IMR-90 (cell line): ENCODE measurements at regions not wholly inside any gene's neighbourhood (a gene's known extent, or its start where the extent isn't known, plus 50 kb on each side); places are given as distances from the start of the nearest gene placed in this dataset.

Experiments
- ATAC-seq: fragments of 200-7000 bp; cut with Tn5 transposase; 2 replicates; pipeline ENCODE4 v1.9.1; 2020; ENCODE audit warnings: low read depth, mild to moderate bottlenecking, moderate library complexity
- BruUV-seq: library from RNA; stranded (reverse); fragments of 400-500 nt; replicated peaks from 2 replicates; lab custom pipeline; 2021; lab: Mats Ljungman, UMichigan
- CTCF ChIA-PET: fragments of 300-600 bp; formaldehyde crosslinking; extraction: SDS; loops from one replicate; lab custom pipeline; 2021; ENCODE audit warnings: antibody characterized with exemption; lab: Yijun Ruan, JAX
- POLR2A ChIA-PET: fragments of 300-600 bp; sonication (Branson Sonifier 250); formaldehyde crosslinking; loops from one replicate; lab custom pipeline; 2022; ENCODE audit warnings: antibody characterized with exemption; ENCODE audit not compliant: unreplicated experiment; lab: Charles Lee
- DNase-seq: peaks from one replicate; pipeline ENCODE4 v3.0.0; 2013
- H2AFZ ChIP-seq: replicated peaks from 2 replicates; pipeline ENCODE3; 2013; ENCODE audit warnings: low read length, mild to moderate bottlenecking; ENCODE audit not compliant: poor library complexity
- H2AK5ac ChIP-seq: 2 replicates; pipeline ENCODE4 v1.6.1; 2013; ENCODE audit warnings: low read depth, low read length, inconsistent platforms
- H2AK9ac ChIP-seq: replicated peaks from 2 replicates; pipeline ENCODE3; 2013; ENCODE audit warnings: mild to moderate bottlenecking, low read depth, low read length, moderate library complexity; ENCODE audit not compliant: poor library complexity
- H2BK120ac ChIP-seq: 2 replicates; pipeline ENCODE4 v1.6.1; 2013; ENCODE audit warnings: low read depth, low read length, inconsistent platforms
- H2BK15ac ChIP-seq: 3 replicates; pipeline ENCODE4 v1.6.1; 2013; ENCODE audit warnings: low read depth, low read length, inconsistent platforms
- H2BK20ac ChIP-seq: 2 replicates; pipeline ENCODE4 v1.6.1; 2013; ENCODE audit warnings: low read depth, mild to moderate bottlenecking, inconsistent platforms, low read length, moderate library complexity
- H2BK5ac ChIP-seq: 2 replicates; pipeline ENCODE4 v1.6.1; 2013; ENCODE audit warnings: mild to moderate bottlenecking, low read depth, low read length, inconsistent platforms; ENCODE audit not compliant: poor library complexity, severe bottlenecking
- H3K14ac ChIP-seq: replicated peaks from 2 replicates; pipeline ENCODE4 v1.6.1; 2013; ENCODE audit warnings: low read depth, low read length, inconsistent platforms
- H3K18ac ChIP-seq: 2 replicates; pipeline ENCODE4 v1.6.1; 2013; ENCODE audit warnings: low read depth, low read length, control low read depth
- H3K23ac ChIP-seq: 2 replicates; pipeline ENCODE4 v1.6.1; 2013; ENCODE audit warnings: low read depth, low read length, inconsistent platforms
- H3K27ac ChIP-seq: 2 replicates; pipeline ENCODE4 v1.5.1; 2013; ENCODE audit warnings: mild to moderate bottlenecking, control low read depth, low read length; ENCODE audit not compliant: insufficient read depth
- H3K27me3 ChIP-seq: 2 replicates; pipeline ENCODE4 v1.6.1; 2013; ENCODE audit warnings: low read length; ENCODE audit not compliant: control insufficient read depth, insufficient read depth
- H3K36me3 ChIP-seq: 2 replicates; pipeline ENCODE4 v1.6.1; 2013; ENCODE audit warnings: low read length, mixed read lengths; ENCODE audit not compliant: control insufficient read depth, insufficient read depth
- H3K4ac ChIP-seq: 2 replicates; pipeline ENCODE4 v1.6.1; 2013; ENCODE audit warnings: low read depth, low read length, inconsistent platforms
- H3K4me1 ChIP-seq: 2 replicates; pipeline ENCODE4 v1.6.1; 2013; ENCODE audit warnings: low read length, mixed read lengths; ENCODE audit not compliant: control insufficient read depth, insufficient read depth
- H3K4me2 ChIP-seq: 2 replicates; pipeline ENCODE4 v1.6.1; 2013; ENCODE audit warnings: low read depth, mild to moderate bottlenecking, control low read depth, low read length, moderate library complexity
- H3K4me3 ChIP-seq: 2 replicates; pipeline ENCODE4 v1.5.1; 2013; ENCODE audit warnings: low read depth, mild to moderate bottlenecking, control low read depth, low read length, moderate library complexity; ENCODE audit not compliant: insufficient read depth
- H3K56ac ChIP-seq: 2 replicates; pipeline ENCODE4 v1.6.1; 2013; ENCODE audit warnings: low read length, inconsistent platforms; ENCODE audit not compliant: insufficient read depth; ENCODE audit errors: extremely low read depth
- H3K79me1 ChIP-seq, 2 experiments: 2 replicates each; pipeline ENCODE4 v1.6.1; 2013; ENCODE audit warnings: low read length in 2 of 2, inconsistent platforms in 1 of 2, low read depth in 1 of 2
- H3K9ac ChIP-seq: 2 replicates; pipeline ENCODE4 v1.6.1; 2013; ENCODE audit warnings: low read depth, low read length, control low read depth
- H3K9me1 ChIP-seq: 2 replicates; pipeline ENCODE4 v1.6.1; 2013; ENCODE audit warnings: low read length, inconsistent platforms; ENCODE audit not compliant: insufficient read depth
- H3K9me3 ChIP-seq: 2 replicates; pipeline ENCODE4 v1.6.1; 2013; ENCODE audit warnings: low read length; ENCODE audit not compliant: control insufficient read depth, insufficient read depth
- H4K20me1 ChIP-seq: 2 replicates; pipeline ENCODE4 v1.6.1; 2013; ENCODE audit warnings: low read length, inconsistent platforms; ENCODE audit not compliant: insufficient read depth
- H4K5ac ChIP-seq: 2 replicates; pipeline ENCODE4 v1.6.1; 2013; ENCODE audit warnings: mild to moderate bottlenecking, low read depth, low read length, control low read depth
- H4K8ac ChIP-seq, 2 experiments: 2 replicates each; pipeline ENCODE4 v1.6.1; 2013; ENCODE audit warnings: low read depth in 2 of 2, low read length in 2 of 2, control low read depth in 1 of 2, inconsistent platforms in 1 of 2
- H4K91ac ChIP-seq: 2 replicates; pipeline ENCODE4 v1.6.1; 2013; ENCODE audit warnings: low read depth, low read length, inconsistent platforms; ENCODE audit not compliant: insufficient read depth
- BHLHE40 ChIP-seq: fragments of 150-350 bp; IDR thresholded peaks from 2 replicates; pipeline ENCODE4 v1.6.1; 2016; ENCODE audit warnings: mild to moderate bottlenecking, low read depth, low read length
- CEBPB ChIP-seq: IDR thresholded peaks from 2 replicates; pipeline ENCODE4 v1.6.1; 2012; ENCODE audit warnings: low read depth, low read length, improper control_type of control experiment
- CHD1 ChIP-seq: IDR thresholded peaks from 2 replicates; pipeline ENCODE4 v1.6.1; 2012; ENCODE audit warnings: low read depth, low read length, improper control_type of control experiment
- FOS ChIP-seq: fragments of 150-350 bp; IDR thresholded peaks from 2 replicates; pipeline ENCODE4 v1.6.1; 2016; ENCODE audit warnings: low read depth, low read length
- MXI1 ChIP-seq: IDR thresholded peaks from 2 replicates; pipeline ENCODE4 v1.6.1; 2012; ENCODE audit warnings: low read depth, mild to moderate bottlenecking, low read length, moderate library complexity, borderline replicate concordance
- NFE2L2 ChIP-seq: fragments of 150-350 bp; IDR thresholded peaks from 2 replicates; pipeline ENCODE4 v1.6.1; 2016; ENCODE audit warnings: low read depth, mild to moderate bottlenecking, low read length
- POLR2A ChIP-seq: IDR thresholded peaks from 2 replicates; pipeline ENCODE4 v1.6.1; 2012; ENCODE audit warnings: mild to moderate bottlenecking, low read depth, low read length
- RFX5 ChIP-seq: IDR thresholded peaks from 2 replicates; pipeline ENCODE4 v1.8.0; 2012; ENCODE audit warnings: low read depth, mild to moderate bottlenecking, low read length, moderate library complexity
- WGBS, 2 experiments: methylation state at CpG; one replicate each; pipeline versions ENCODE4 v1.1.5 to v1.1.7; 2013; ENCODE audit warnings: missing lambda C conversion rate in 2 of 2; ENCODE audit not compliant: insufficient read length in 1 of 2; ENCODE audit errors: extremely low coverage in 2 of 2; 5-methylcytosine and 5-hydroxymethylcytosine counted together
- dilution Hi-C: fragments of 300-500 bp; cut with HindIII; formaldehyde crosslinking; loops from one replicate; pipeline ENCODE4 v1.14.3; 2018; ENCODE audit warnings: low sequenced_read_pairs; ENCODE audit not compliant: unreplicated experiment
- in situ Hi-C: fragments of 300-500 bp; cut with MboI; formaldehyde crosslinking; loops from 3 replicates; pipeline ENCODE4 v1.14.3; 2019; ENCODE audit warnings: low sequenced_read_pairs, inconsistent platforms, mixed read lengths
- intact Hi-C: fragments of 100-400 bp; cut with micrococcal nuclease; formaldehyde crosslinking; loops from 2 replicates; pipeline ENCODE4 v1.10.0; 2022
- TF ChIP-seq, protein P1 (sequence below): fragments of 150-350 bp; IDR thresholded peaks from 2 replicates; pipeline ENCODE4 v1.6.1; 2016; ENCODE audit warnings: low read depth, mild to moderate bottlenecking, low read length, moderate library complexity, borderline replicate concordance
- TF ChIP-seq, protein P2 (sequence below): conservative IDR thresholded peaks from 2 replicates; pipeline ENCODE4 v1.5.1; 2012; ENCODE audit warnings: mild to moderate bottlenecking, low read depth, low read length, improper control_type of control experiment

DNA sequence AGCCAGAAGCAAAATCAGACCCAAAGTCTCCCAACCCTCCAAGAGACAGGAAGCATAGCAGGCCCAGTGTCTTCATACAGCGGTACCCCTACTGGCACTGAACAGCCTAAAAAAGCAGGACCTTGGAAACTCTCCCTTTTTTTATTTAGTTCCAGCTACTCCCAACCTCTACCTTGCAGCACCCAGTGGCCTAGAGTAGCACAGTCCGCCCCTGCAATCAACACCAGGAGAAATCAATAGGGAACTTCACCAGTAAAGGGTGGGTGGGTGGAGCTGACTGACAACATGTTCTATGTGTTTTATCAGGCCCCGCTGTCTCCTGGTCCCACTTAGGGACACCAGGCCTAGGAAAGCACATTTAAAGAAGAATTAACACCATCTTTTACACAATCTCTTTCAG, 378.5 kb upstream of the CT83 start:
- H3K18ac ChIP-seq: no peak overlapping the region
- TF ChIP-seq BHLHE40 (no peak), NFE2L2 (no peak), MXI1 (no peak), POLR2A (no peak), CEBPB (no peak), RFX5 (no peak), CHD1 (no peak), FOS (no peak)
- TF ChIP-seq, protein P1, sequence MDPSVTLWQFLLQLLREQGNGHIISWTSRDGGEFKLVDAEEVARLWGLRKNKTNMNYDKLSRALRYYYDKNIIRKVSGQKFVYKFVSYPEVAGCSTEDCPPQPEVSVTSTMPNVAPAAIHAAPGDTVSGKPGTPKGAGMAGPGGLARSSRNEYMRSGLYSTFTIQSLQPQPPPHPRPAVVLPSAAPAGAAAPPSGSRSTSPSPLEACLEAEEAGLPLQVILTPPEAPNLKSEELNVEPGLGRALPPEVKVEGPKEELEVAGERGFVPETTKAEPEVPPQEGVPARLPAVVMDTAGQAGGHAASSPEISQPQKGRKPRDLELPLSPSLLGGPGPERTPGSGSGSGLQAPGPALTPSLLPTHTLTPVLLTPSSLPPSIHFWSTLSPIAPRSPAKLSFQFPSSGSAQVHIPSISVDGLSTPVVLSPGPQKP: no peak
- TF ChIP-seq, protein P2, sequence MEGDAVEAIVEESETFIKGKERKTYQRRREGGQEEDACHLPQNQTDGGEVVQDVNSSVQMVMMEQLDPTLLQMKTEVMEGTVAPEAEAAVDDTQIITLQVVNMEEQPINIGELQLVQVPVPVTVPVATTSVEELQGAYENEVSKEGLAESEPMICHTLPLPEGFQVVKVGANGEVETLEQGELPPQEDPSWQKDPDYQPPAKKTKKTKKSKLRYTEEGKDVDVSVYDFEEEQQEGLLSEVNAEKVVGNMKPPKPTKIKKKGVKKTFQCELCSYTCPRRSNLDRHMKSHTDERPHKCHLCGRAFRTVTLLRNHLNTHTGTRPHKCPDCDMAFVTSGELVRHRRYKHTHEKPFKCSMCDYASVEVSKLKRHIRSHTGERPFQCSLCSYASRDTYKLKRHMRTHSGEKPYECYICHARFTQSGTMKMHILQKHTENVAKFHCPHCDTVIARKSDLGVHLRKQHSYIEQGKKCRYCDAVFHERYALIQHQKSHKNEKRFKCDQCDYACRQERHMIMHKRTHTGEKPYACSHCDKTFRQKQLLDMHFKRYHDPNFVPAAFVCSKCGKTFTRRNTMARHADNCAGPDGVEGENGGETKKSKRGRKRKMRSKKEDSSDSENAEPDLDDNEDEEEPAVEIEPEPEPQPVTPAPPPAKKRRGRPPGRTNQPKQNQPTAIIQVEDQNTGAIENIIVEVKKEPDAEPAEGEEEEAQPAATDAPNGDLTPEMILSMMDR: no peak
- H3K79me1 ChIP-seq: no peaks in the 10 kb centered on the region
- H3K14ac ChIP-seq: no peak overlapping the region
- no peaks in the 10 kb centered on the region for H3K4me1 ChIP-seq
- H3K36me3 ChIP-seq: no peaks in the 10 kb centered on the region
- no peak overlapping the region for H3K4ac ChIP-seq
- H3K23ac ChIP-seq: no peak overlapping the region
- no peak overlapping the region for H3K27ac ChIP-seq
- no peak overlapping the region for H2AFZ ChIP-seq
- DNase-seq (no peak), ATAC-seq (no peak)
- no peak overlapping the region for H4K91ac ChIP-seq
- H2AK5ac ChIP-seq: no peak overlapping the region
- peaks cover 2% of the 10 kb centered on the region; the same call in 1 of the 2 replicates for H3K9me3 ChIP-seq
- ChIA-PET POLR2A (no interaction called here), CTCF (no interaction called here)
- no peak overlapping the region for H4K5ac ChIP-seq
- H3K4me2 ChIP-seq: no peak overlapping the region
- dilution Hi-C loops (no loop called here), in situ Hi-C loops (no loop called here), intact Hi-C loops (no loop called here)
- H4K20me1 ChIP-seq: no peaks in the 10 kb centered on the region
- BruUV-seq: no TSS peak
- H2BK5ac ChIP-seq: no peak overlapping the region
- no peak overlapping the region for H3K56ac ChIP-seq
- H2AK9ac ChIP-seq: no peak overlapping the region
- no CpG with 5 or more reads among the region's 3 CpGs for WGBS, 2 experiments
- H3K9me1 ChIP-seq: no peaks in the 10 kb centered on the region
- no peak overlapping the region for H3K9ac ChIP-seq
- H3K4me3 ChIP-seq: no peak overlapping the region
- H2BK20ac ChIP-seq: no peak overlapping the region
- H3K27me3 ChIP-seq: no peaks in the 10 kb centered on the region
- no peak overlapping the region for H4K8ac ChIP-seq
- no peak overlapping the region for H2BK15ac ChIP-seq
- no peak overlapping the region for H2BK120ac ChIP-seq
